ENCODE measurements at regions not wholly inside any gene's neighbourhood (a gene's known extent, or its start where the extent isn't known, plus 50 kb on each side); places are given as distances from the start of the nearest gene placed in this dataset.

- Histone ChIP-seq H3K27me3 (no peaks in the 10 kb centered on the region), H3K9me3 (replicated peaks in 1 of 3) (no peaks in the 10 kb centered on the region), H3K4me3 (no peak overlapping the region), H3K27ac (no peak overlapping the region), H3K36me3 (replicated peaks in 1 of 2) (no peaks in the 10 kb centered on the region), H3K4me1 (replicated peaks in 1 of 2) (no peaks in the 10 kb centered on the region)
- 87 to 93% (median 89%) methylated on average over 4 of the region's 4 CpGs for WGBS, 4 donors
- TF ChIP-seq POLR2A (IDR thresholded peaks at IDR 0.05) (no peak), CTCF (IDR thresholded peaks at IDR 0.05) (no peak)
- no peak for DNase-seq
- intact Hi-C loops (cut with DNase I): no loop called here
Observed at GRCh38 chr7:27382307-27382706, 139.7 kb downstream of the EVX1 start.

GRCh38 chr7:27386581-27386980, 144.0 kb downstream of the EVX1 start:
- intact Hi-C loops (cut with DNase I): no loop called here
- no peaks in the 10 kb centered on the region for H3K4me1 ChIP-seq (replicated peaks in 1 of 2)
- no peaks in the 10 kb centered on the region for H3K27me3 ChIP-seq
- H3K9me3 ChIP-seq (replicated peaks in 1 of 3): no peaks in the 10 kb centered on the region
- H3K27ac ChIP-seq: no peak overlapping the region
- TF ChIP-seq CTCF (IDR thresholded peaks at IDR 0.05) (no peak), POLR2A (IDR thresholded peaks at IDR 0.05) (no peak)
- DNase-seq: no peak
- H3K36me3 ChIP-seq (replicated peaks in 1 of 2): no peaks in the 10 kb centered on the region
- WGBS, 4 donors: 82 to 88% (median 85%) methylated on average over 6 of the region's 6 CpGs
- no peak overlapping the region for H3K4me3 ChIP-seq

- intact Hi-C loops (cut with DNase I): no loop called here
- WGBS, 4 donors: 82 to 90% (median 88%) methylated on average over 4 of the region's 4 CpGs
- Histone ChIP-seq H3K9me3 (replicated peaks in 1 of 3) (no peaks in the 10 kb centered on the region), H3K4me1 (replicated peaks in 1 of 2) (no peaks in the 10 kb centered on the region), H3K36me3 (replicated peaks in 1 of 2) (no peaks in the 10 kb centered on the region), H3K27ac (no peak overlapping the region), H3K27me3 (no peaks in the 10 kb centered on the region), H3K4me3 (no peak overlapping the region)
- TF ChIP-seq POLR2A (IDR thresholded peaks at IDR 0.05) (no peak), CTCF (IDR thresholded peaks at IDR 0.05) (no peak)
- DNase-seq: no peak
Observed at GRCh38 chr7:27387864-27388263, 145.3 kb downstream of the EVX1 start.

GRCh38 chr7:27388561-27388960, 146.0 kb downstream of the EVX1 start:
- TF ChIP-seq POLR2A (IDR thresholded peaks at IDR 0.05) (no peak), CTCF (IDR thresholded peaks at IDR 0.05) (no peak)
- no peak for DNase-seq
- H3K4me1 ChIP-seq (replicated peaks in 1 of 2): no peaks in the 10 kb centered on the region
- H3K27me3 ChIP-seq: no peaks in the 10 kb centered on the region
- H3K4me3 ChIP-seq: no peak overlapping the region
- no peak overlapping the region for H3K27ac ChIP-seq
- no peaks in the 10 kb centered on the region for H3K9me3 ChIP-seq (replicated peaks in 1 of 3)
- WGBS, 4 donors: 87 to 93% (median 89%) methylated on average over 7 of the region's 7 CpGs
- intact Hi-C loops (cut with DNase I): no loop called here
- no peaks in the 10 kb centered on the region for H3K36me3 ChIP-seq (replicated peaks in 1 of 2)

Data from adrenal gland (tissue), 9 donors.